ENCODE measurements at regions not wholly inside any gene's neighbourhood (a gene's known extent, or its start where the extent isn't known, plus 50 kb on each side); places are given as distances from the start of the nearest gene placed in this dataset.

DNA sequence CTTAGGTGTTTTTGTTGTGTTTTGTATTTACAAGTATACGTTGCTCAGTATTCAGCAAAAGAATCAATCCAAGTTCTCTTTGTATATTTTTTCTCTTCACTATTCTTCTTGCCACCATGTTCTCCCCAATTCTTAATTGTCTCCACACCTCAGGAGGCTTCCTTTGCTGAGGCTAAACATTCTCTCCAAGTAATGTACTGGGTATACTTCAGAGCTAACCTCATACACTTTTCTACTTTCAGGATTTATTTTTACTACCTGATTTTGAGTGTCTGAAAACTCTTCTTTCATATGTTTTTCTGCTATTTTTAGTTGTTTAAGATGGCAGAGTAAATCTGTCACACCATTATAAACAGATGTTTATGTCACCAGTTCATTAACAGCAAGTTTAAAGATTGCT, 354.8 kb upstream of the KCND2 start:
- intact Hi-C loops (cut with micrococcal nuclease; ENCODE audit: unreplicated experiment): no loop called here
- TF ChIP-seq EZH2 (IDR thresholded peaks at IDR 0.05; ENCODE audit: borderline replicate concordance, low read depth, low read length, poor library complexity, severe bottlenecking): no peak
- H3K36me3 ChIP-seq (ENCODE audit: insufficient read depth, low read length, poor library complexity, severe bottlenecking): no peaks in the 10 kb centered on the region
- peaks cover 5% of the 10 kb centered on the region for H3K9me3 ChIP-seq (ENCODE audit: low read depth, low read length, poor library complexity, severe bottlenecking)
- BruUV-seq (replicated peaks): no TSS peak
- CTCF ChIA-PET: no interaction called here
- H3K4me1 ChIP-seq (ENCODE audit: insufficient read depth, low read length, poor library complexity, severe bottlenecking): no peaks in the 10 kb centered on the region
- H3K27me3 ChIP-seq (replicated peaks; ENCODE audit: insufficient read depth, low read depth, low read length, poor library complexity): no peaks in the 10 kb centered on the region
- H3K4me3 ChIP-seq (ENCODE audit: low read depth, low read length, poor library complexity, severe bottlenecking): no peak overlapping the region
- H3K27ac ChIP-seq (ENCODE audit: low read depth, low read length, poor library complexity, severe bottlenecking): no peak overlapping the region
- POLR2A ChIA-PET (ENCODE audit: low non-redundant PET): no interaction called here
- DNase-seq (ENCODE audit: low spot score): no peak

DNA sequence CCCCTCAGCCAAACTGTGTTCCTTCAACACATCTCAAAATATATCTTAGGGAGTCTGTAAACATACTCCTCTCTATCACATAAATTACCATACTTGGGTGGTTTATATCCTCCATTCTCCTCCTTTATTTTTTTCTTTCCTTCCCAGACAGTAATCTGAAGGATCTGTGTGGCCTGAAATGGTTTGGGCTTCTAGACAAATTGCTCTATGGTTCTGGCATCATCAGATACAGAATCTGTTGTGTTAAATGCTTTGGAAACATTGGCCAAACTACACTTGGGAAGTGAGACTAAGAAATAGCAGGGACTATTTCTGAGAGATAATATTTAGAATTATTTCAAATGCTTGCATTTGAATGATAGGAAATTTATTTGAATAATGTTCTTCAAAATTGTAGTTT, 353.0 kb upstream of the KCND2 start:
- intact Hi-C loops (cut with micrococcal nuclease; ENCODE audit: unreplicated experiment): no loop called here

DNA sequence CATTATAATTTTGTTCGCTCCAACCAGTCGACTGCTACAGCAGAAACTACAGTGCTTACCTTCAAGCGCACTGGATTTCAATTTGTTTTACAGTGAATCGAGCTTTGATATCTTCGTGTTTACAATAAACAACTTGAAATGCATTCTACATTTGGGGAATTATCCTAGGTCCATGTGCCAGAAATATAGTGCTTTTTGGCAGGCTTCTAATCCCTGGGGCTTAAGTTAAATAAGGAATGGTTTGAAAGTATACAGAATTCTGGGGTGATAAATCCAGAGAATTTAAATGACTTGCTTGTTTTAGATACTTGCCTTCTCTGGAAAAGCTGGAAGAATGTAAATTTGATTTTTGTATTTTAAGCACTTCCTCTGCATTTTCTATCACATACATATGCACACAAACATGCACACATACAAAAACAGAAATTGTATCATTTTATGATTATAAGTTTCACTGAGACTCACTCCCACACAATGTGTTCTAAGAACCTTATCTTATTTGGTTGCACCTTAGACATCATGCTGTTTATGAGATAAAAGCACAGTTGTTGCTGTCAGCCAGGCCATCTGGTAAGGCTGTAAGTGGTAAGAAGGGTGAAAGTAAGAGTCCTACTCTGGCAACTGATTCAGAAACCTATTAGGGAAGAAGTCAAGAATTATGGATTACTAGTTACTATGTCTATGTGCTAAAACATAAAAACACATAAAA, 347.2 kb upstream of the KCND2 start:
- H3K9me3 ChIP-seq (ENCODE audit: low read depth, low read length, poor library complexity, severe bottlenecking): no peaks in the 10 kb centered on the region
- intact Hi-C loops (cut with micrococcal nuclease; ENCODE audit: unreplicated experiment): no loop called here
- no peaks in the 10 kb centered on the region for H3K27me3 ChIP-seq (replicated peaks; ENCODE audit: insufficient read depth, low read depth, low read length, poor library complexity)
- no peaks in the 10 kb centered on the region for H3K36me3 ChIP-seq (ENCODE audit: insufficient read depth, low read length, poor library complexity, severe bottlenecking)
- no peak overlapping the region for H3K27ac ChIP-seq (ENCODE audit: low read depth, low read length, poor library complexity, severe bottlenecking)
- DNase-seq (ENCODE audit: low spot score): no peak
- CTCF ChIA-PET: no interaction called here
- H3K4me1 ChIP-seq (ENCODE audit: insufficient read depth, low read length, poor library complexity, severe bottlenecking): no peaks in the 10 kb centered on the region
- BruUV-seq (replicated peaks): no TSS peak
- TF ChIP-seq EZH2 (IDR thresholded peaks at IDR 0.05; ENCODE audit: borderline replicate concordance, low read depth, low read length, poor library complexity, severe bottlenecking): no peak
- TF ChIP-seq, protein P1, sequence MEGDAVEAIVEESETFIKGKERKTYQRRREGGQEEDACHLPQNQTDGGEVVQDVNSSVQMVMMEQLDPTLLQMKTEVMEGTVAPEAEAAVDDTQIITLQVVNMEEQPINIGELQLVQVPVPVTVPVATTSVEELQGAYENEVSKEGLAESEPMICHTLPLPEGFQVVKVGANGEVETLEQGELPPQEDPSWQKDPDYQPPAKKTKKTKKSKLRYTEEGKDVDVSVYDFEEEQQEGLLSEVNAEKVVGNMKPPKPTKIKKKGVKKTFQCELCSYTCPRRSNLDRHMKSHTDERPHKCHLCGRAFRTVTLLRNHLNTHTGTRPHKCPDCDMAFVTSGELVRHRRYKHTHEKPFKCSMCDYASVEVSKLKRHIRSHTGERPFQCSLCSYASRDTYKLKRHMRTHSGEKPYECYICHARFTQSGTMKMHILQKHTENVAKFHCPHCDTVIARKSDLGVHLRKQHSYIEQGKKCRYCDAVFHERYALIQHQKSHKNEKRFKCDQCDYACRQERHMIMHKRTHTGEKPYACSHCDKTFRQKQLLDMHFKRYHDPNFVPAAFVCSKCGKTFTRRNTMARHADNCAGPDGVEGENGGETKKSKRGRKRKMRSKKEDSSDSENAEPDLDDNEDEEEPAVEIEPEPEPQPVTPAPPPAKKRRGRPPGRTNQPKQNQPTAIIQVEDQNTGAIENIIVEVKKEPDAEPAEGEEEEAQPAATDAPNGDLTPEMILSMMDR (conservative IDR thresholded peaks at IDR 0.05; ENCODE audit: low read depth, low read length): no peak
- POLR2A ChIA-PET (ENCODE audit: low non-redundant PET): no interaction called here
- no peak overlapping the region for H3K4me3 ChIP-seq (ENCODE audit: low read depth, low read length, poor library complexity, severe bottlenecking)

More for the DNA sequence above, 353.0 kb upstream of the KCND2 start:
- no peak for DNase-seq (ENCODE audit: low spot score)
- TF ChIP-seq, protein P1 (conservative IDR thresholded peaks at IDR 0.05; ENCODE audit: low read depth, low read length): no peak
- TF ChIP-seq EZH2 (IDR thresholded peaks at IDR 0.05; ENCODE audit: borderline replicate concordance, low read depth, low read length, poor library complexity, severe bottlenecking): no peak
- Histone ChIP-seq H3K9me3 (ENCODE audit: low read depth, low read length, poor library complexity, severe bottlenecking) (no peaks in the 10 kb centered on the region), H3K27ac (ENCODE audit: low read depth, low read length, poor library complexity, severe bottlenecking) (no peak overlapping the region), H3K4me1 (ENCODE audit: insufficient read depth, low read length, poor library complexity, severe bottlenecking) (no peaks in the 10 kb centered on the region), H3K36me3 (ENCODE audit: insufficient read depth, low read length, poor library complexity, severe bottlenecking) (no peaks in the 10 kb centered on the region), H3K27me3 (replicated peaks; ENCODE audit: insufficient read depth, low read depth, low read length, poor library complexity) (no peaks in the 10 kb centered on the region), H3K4me3 (ENCODE audit: low read depth, low read length, poor library complexity, severe bottlenecking) (no peak overlapping the region)
- ChIA-PET CTCF (no interaction called here), POLR2A (ENCODE audit: low non-redundant PET) (no interaction called here)
- no TSS peak for BruUV-seq (replicated peaks)

DNA sequence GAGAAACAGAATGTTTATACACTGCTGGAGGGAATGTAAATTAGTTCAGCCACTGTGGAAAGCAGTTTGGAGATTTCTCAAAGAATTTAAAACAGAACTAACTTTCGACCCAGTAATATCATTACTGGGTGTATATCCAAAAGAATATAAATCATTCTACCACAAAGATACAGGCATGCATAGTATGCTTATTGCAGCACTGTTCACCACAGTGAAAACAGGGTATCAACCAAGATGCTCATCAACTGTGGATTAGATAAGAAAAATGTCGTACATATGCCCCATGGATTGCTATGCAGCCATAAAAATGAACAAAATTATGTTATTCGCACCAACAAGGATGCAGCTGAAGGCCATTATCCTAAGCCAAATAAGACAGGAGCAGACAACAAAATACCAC, 343.1 kb upstream of the KCND2 start:
- intact Hi-C loops (cut with micrococcal nuclease; ENCODE audit: unreplicated experiment): loop anchor here (10.0 kb wide), 1 partner anchor 795 kb away; no protein-coding TSS in a partner anchor
- Histone ChIP-seq H3K27me3 (replicated peaks; ENCODE audit: insufficient read depth, low read depth, low read length, poor library complexity) (no peaks in the 10 kb centered on the region), H3K4me3 (ENCODE audit: low read depth, low read length, poor library complexity, severe bottlenecking) (no peak overlapping the region), H3K27ac (ENCODE audit: low read depth, low read length, poor library complexity, severe bottlenecking) (no peak overlapping the region), H3K9me3 (ENCODE audit: low read depth, low read length, poor library complexity, severe bottlenecking) (no peaks in the 10 kb centered on the region), H3K4me1 (ENCODE audit: insufficient read depth, low read length, poor library complexity, severe bottlenecking) (no peaks in the 10 kb centered on the region), H3K36me3 (ENCODE audit: insufficient read depth, low read length, poor library complexity, severe bottlenecking) (no peaks in the 10 kb centered on the region)
- TF ChIP-seq EZH2 (IDR thresholded peaks at IDR 0.05; ENCODE audit: borderline replicate concordance, low read depth, low read length, poor library complexity, severe bottlenecking): no peak
- TF ChIP-seq, protein P1 (conservative IDR thresholded peaks at IDR 0.05; ENCODE audit: low read depth, low read length): no peak
- DNase-seq (ENCODE audit: low spot score): no peak
- BruUV-seq (replicated peaks): no TSS peak
- ChIA-PET CTCF (no interaction called here), POLR2A (ENCODE audit: low non-redundant PET) (no interaction called here)

Data from A673 (cell line).